ENCODE measurements at regions not wholly inside any gene's neighbourhood (a gene's known extent, or its start where the extent isn't known, plus 50 kb on each side); places are given as distances from the start of the nearest gene placed in this dataset.
"Not testable (repeated sequence)": the region's sequence is repeated elsewhere in the genome, so short reads cannot be mapped to it uniquely, and the experiment has no call there.

DNA sequence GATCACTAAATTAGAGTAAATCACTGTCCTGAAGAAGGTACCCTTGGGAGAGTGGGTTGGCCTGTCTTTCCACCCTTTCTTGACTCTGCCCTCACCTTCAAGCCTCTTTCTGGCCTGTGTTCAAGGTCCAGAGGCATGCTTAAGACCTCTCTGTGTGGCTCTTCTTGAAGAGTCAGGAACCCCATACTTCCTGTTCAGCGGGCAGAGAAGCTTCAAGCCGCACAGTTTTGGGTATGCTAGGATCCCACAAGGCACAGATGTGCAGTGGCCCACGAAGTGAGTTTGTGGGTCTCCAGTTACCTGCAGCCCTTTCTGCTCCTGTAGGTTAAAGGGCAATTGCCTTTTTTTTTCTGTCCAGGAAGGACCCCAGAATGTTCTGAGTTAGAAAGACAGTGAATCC lies 185.4 kb downstream of the FAM72C start:
- ATAC-seq, H3K27ac Mint-ChIP-seq, H3K4me2 ChIP-seq: not testable (repeated sequence)

DNA sequence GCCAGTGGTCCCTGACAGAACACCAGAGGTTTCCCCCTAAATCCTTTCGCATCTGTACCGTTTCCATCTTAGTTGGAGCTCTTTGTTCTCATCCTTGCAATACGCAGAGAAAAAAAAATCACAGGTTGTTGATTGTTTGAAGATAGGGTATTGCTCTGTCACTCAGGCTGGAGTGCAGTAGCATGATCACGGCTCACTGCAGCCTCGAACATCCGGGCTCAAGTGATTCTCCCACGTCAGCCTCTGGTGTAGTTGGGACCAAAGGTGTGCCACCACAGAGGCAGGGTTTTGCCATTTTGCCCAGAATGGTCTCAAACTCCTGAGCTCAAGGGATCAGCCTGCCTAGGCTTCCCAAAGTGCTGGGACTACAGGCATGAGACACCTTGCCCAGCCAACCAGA lies 185.9 kb downstream of the FAM72C start:
- H3K4me3 ChIP-seq; H3K4me2 ChIP-seq; H3K9me2 ChIP-seq (ENCODE audit: insufficient read depth); H3K4me1 ChIP-seq (ENCODE audit: insufficient read depth); H3K27me3 Mint-ChIP-seq (ENCODE audit: insufficient read depth, low read depth, poor library complexity); H2AFZ ChIP-seq; H3K79me2 ChIP-seq (replicated peaks; ENCODE audit: insufficient read depth); H3K4me1 Mint-ChIP-seq; H3K27ac ChIP-seq (ENCODE audit: low read depth); H3K36me3 ChIP-seq (ENCODE audit: insufficient read depth); H4K20me1 ChIP-seq (replicated peaks; ENCODE audit: insufficient read depth); H3F3A ChIP-seq (replicated peaks; ENCODE audit: low read depth); DNase-seq (ENCODE audit: low spot score); H3K27me3 ChIP-seq (ENCODE audit: insufficient read depth); H3K27ac Mint-ChIP-seq; H3K36me3 Mint-ChIP-seq (ENCODE audit: low read depth); H3K9me3 Mint-ChIP-seq; H3K4me3 Mint-ChIP-seq; ATAC-seq: not testable (repeated sequence)

More for the DNA sequence above, 185.4 kb downstream of the FAM72C start:
- H3K9me3 Mint-ChIP-seq; H3K9me2 ChIP-seq (ENCODE audit: insufficient read depth); H3F3A ChIP-seq (replicated peaks; ENCODE audit: low read depth); H3K36me3 Mint-ChIP-seq (ENCODE audit: low read depth); DNase-seq (ENCODE audit: low spot score); H3K27me3 ChIP-seq (ENCODE audit: insufficient read depth); H4K20me1 ChIP-seq (replicated peaks; ENCODE audit: insufficient read depth); H3K79me2 ChIP-seq (replicated peaks; ENCODE audit: insufficient read depth); H3K27me3 Mint-ChIP-seq (ENCODE audit: insufficient read depth, low read depth, poor library complexity); H3K36me3 ChIP-seq (ENCODE audit: insufficient read depth); H3K4me3 ChIP-seq; H3K4me1 Mint-ChIP-seq; H3K27ac ChIP-seq (ENCODE audit: low read depth); H3K4me3 Mint-ChIP-seq; H2AFZ ChIP-seq; H3K4me1 ChIP-seq (ENCODE audit: insufficient read depth): not testable (repeated sequence)

DNA sequence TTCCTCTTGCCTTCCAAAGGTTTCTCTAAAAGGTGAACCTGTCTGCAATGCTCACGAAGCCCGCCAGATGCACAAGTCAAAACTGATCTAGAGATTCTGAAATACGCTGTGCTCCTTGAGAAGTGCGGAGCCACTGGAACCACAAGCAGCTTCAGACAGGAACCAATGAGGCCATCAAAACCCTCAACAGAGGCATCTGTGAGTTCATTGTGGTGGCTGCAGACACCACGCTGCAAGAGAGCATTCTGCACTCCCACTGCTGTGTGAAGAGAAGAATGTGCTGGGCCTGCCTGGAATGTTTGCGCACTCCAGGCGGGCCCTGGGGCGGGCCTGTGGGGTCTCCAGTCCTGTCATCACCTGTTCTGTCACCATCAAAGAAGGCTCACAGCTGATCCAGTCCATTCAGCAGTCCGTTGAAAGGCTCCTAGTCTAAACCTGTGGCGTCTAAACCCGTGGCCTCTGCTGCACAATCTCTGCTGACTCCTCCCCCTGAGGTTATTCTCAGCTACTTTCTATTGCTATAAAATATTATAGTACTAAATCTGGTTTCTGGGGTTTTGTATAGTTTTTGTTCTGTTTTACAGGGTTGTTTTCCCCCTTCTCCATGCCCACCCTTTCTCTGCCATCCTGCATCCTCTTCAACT lies 187.4 kb downstream of the FAM72C start:
- not testable (repeated sequence) for H3K4me3 Mint-ChIP-seq; H3K36me3 Mint-ChIP-seq (ENCODE audit: low read depth); H3K27me3 ChIP-seq (ENCODE audit: insufficient read depth); H3K9me2 ChIP-seq (ENCODE audit: insufficient read depth); H3K27ac Mint-ChIP-seq; H3K9me3 Mint-ChIP-seq; H3K79me2 ChIP-seq (replicated peaks; ENCODE audit: insufficient read depth); H3K4me1 Mint-ChIP-seq; H3K36me3 ChIP-seq (ENCODE audit: insufficient read depth); H3K27ac ChIP-seq (ENCODE audit: low read depth); H4K20me1 ChIP-seq (replicated peaks; ENCODE audit: insufficient read depth); ATAC-seq; H2AFZ ChIP-seq; H3F3A ChIP-seq (replicated peaks; ENCODE audit: low read depth); H3K4me1 ChIP-seq (ENCODE audit: insufficient read depth); DNase-seq (ENCODE audit: low spot score); H3K4me2 ChIP-seq; H3K27me3 Mint-ChIP-seq (ENCODE audit: insufficient read depth, low read depth, poor library complexity); H3K4me3 ChIP-seq

DNA sequence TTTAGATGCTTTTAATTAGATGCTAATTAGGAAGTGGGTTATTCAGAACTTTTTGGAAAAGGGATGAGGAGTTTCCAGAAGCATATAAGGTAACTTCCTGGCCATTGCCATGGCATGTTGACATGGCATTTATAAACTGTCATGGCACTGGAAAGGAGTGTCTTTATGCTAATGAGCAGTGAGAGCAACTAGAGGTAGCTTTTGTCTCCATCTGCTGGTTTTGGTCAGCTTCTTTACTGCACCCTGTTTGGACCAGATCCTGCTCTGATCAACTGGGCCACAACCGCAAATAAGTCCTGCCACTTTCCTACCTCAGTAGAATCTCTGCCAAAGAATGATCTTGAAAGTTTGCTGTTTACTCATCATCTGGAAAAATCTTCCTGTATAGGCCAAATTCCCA lies 193.6 kb downstream of the FAM72C start:
- DNase-seq (ENCODE audit: low spot score); H3K4me2 ChIP-seq; H3F3A ChIP-seq (replicated peaks; ENCODE audit: low read depth); H3K36me3 ChIP-seq (ENCODE audit: insufficient read depth); H2AFZ ChIP-seq; H4K20me1 ChIP-seq (replicated peaks; ENCODE audit: insufficient read depth); H3K27me3 ChIP-seq (ENCODE audit: insufficient read depth); H3K4me1 Mint-ChIP-seq; H3K36me3 Mint-ChIP-seq (ENCODE audit: low read depth); H3K27ac ChIP-seq (ENCODE audit: low read depth); H3K27ac Mint-ChIP-seq; H3K4me1 ChIP-seq (ENCODE audit: insufficient read depth); H3K4me3 Mint-ChIP-seq; H3K9me3 Mint-ChIP-seq; H3K9me2 ChIP-seq (ENCODE audit: insufficient read depth); H3K27me3 Mint-ChIP-seq (ENCODE audit: insufficient read depth, low read depth, poor library complexity); H3K79me2 ChIP-seq (replicated peaks; ENCODE audit: insufficient read depth); H3K4me3 ChIP-seq: not testable (repeated sequence)
- peak; percentile 82 for ATAC-seq

DNA sequence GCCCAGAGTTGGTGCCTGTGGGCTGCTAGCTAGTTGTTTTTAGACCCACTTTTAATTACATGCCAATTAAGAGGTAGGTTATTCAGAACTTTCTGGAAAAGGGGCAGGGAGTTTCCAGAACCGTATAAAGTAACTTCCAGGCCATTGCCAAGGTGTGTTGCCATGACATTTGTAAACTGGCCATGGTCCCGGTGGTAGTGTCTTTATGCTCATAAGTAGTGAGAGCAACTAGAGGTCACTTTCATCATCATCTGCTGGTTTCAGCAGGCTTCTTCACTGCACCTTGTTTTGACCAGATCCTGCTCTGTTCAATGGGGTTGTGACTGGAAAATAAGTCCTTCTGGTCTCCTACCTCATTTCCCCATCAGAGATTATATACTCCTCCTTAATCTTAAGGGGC lies 207.0 kb downstream of the FAM72C start:
- H3K4me1 Mint-ChIP-seq; H3K9me2 ChIP-seq (ENCODE audit: insufficient read depth); H3F3A ChIP-seq (replicated peaks; ENCODE audit: low read depth); H4K20me1 ChIP-seq (replicated peaks; ENCODE audit: insufficient read depth); H3K9me3 Mint-ChIP-seq; H3K4me3 ChIP-seq; ATAC-seq; H3K27ac ChIP-seq (ENCODE audit: low read depth); H3K36me3 Mint-ChIP-seq (ENCODE audit: low read depth); DNase-seq (ENCODE audit: low spot score); H3K4me1 ChIP-seq (ENCODE audit: insufficient read depth); H3K79me2 ChIP-seq (replicated peaks; ENCODE audit: insufficient read depth); H2AFZ ChIP-seq; H3K27ac Mint-ChIP-seq; H3K4me2 ChIP-seq; H3K4me3 Mint-ChIP-seq; H3K27me3 Mint-ChIP-seq (ENCODE audit: insufficient read depth, low read depth, poor library complexity); H3K36me3 ChIP-seq (ENCODE audit: insufficient read depth); H3K27me3 ChIP-seq (ENCODE audit: insufficient read depth): not testable (repeated sequence)

DNA sequence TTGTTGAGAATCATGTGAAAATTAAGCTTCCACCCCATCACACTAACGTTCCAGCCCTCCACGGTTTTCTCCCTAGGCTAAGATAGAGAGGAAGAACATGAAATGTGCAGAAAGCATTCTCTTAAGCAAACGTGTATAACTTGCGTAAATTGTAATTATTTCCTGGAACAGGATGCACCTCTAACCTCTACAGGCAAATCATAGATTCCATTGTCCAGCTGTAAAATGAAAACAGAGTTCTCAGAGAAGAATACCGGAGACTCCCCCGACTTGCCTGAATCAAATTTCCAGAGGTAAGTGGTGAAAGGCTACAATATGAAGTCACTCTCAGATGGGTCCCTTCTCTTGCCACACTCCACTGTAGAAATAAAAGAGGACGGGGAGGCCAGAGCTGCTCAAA lies 211.4 kb downstream of the FAM72C start:
- not testable (repeated sequence) for H3K79me2 ChIP-seq (replicated peaks; ENCODE audit: insufficient read depth); H3K9me3 Mint-ChIP-seq; H3K9me2 ChIP-seq (ENCODE audit: insufficient read depth); H3K4me1 ChIP-seq (ENCODE audit: insufficient read depth); H3K4me3 Mint-ChIP-seq; H4K20me1 ChIP-seq (replicated peaks; ENCODE audit: insufficient read depth); H3K4me2 ChIP-seq; H3K36me3 ChIP-seq (ENCODE audit: insufficient read depth); ATAC-seq; H3K27ac ChIP-seq (ENCODE audit: low read depth); H2AFZ ChIP-seq; H3K36me3 Mint-ChIP-seq (ENCODE audit: low read depth); H3K27ac Mint-ChIP-seq; H3F3A ChIP-seq (replicated peaks; ENCODE audit: low read depth); H3K27me3 ChIP-seq (ENCODE audit: insufficient read depth); H3K4me1 Mint-ChIP-seq; DNase-seq (ENCODE audit: low spot score); H3K4me3 ChIP-seq; H3K27me3 Mint-ChIP-seq (ENCODE audit: insufficient read depth, low read depth, poor library complexity)

DNA sequence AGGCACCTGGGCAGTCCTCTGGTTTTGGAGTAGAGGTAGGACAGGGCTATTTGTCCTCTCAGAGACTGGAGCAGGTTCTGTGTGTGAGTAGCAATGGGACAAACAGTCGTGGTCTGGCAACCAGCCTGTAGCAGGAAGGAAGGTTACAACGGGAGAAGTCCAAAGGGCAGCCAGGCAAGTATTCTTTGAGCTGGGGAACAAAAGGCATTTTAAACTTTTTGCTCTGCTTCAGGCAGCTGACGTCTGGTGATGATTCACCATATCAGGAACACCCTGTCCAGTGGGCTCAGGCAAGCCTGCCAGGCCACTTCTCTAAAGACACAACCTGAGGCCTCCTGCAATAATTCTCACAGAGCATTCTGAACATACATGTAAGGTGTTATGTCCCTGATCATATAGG lies 215.8 kb downstream of the FAM72C start:
- not testable (repeated sequence) for H3K36me3 ChIP-seq (ENCODE audit: insufficient read depth); H3K27me3 Mint-ChIP-seq (ENCODE audit: insufficient read depth, low read depth, poor library complexity); H4K20me1 ChIP-seq (replicated peaks; ENCODE audit: insufficient read depth); H3K27ac Mint-ChIP-seq; H3K4me1 ChIP-seq (ENCODE audit: insufficient read depth); H3K79me2 ChIP-seq (replicated peaks; ENCODE audit: insufficient read depth); DNase-seq (ENCODE audit: low spot score); H3F3A ChIP-seq (replicated peaks; ENCODE audit: low read depth); H3K4me3 ChIP-seq; H3K4me2 ChIP-seq; H3K27ac ChIP-seq (ENCODE audit: low read depth); ATAC-seq; H3K9me3 Mint-ChIP-seq; H3K27me3 ChIP-seq (ENCODE audit: insufficient read depth); H3K4me3 Mint-ChIP-seq; H3K36me3 Mint-ChIP-seq (ENCODE audit: low read depth); H3K4me1 Mint-ChIP-seq; H2AFZ ChIP-seq; H3K9me2 ChIP-seq (ENCODE audit: insufficient read depth)

All from GM23338 (cell line).